ENCODE measurements at regions not wholly inside any gene's neighbourhood (a gene's known extent, or its start where the extent isn't known, plus 50 kb on each side); places are given as distances from the start of the nearest gene placed in this dataset.

DNA sequence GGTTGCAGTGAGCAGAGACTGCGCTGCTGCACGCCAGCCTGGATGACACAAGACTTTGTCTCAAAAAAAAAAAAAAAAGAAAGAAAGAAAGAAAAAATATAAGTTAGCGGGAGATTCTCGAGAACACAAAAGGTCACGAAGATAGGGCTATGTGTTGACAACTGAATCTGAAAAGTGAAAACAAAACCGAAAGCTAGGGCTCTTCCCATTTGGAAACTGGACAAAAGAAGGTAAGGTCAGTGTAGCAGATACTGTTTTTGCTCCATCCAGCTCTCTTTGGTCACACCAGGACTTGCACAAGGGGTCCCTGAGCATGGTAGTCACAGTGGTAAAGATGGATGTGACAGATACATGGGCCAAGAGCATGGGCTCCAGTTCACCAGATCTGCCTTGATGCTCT, 60.4 kb upstream of the MAP10 start:
- TF ChIP-seq SIN3A (IDR thresholded peaks at IDR 0.05; ENCODE audit: borderline replicate concordance, insufficient read depth, low read length), result no peak
- TF ChIP-seq FOXP2 (optimal IDR thresholded peaks at IDR 0.05; ENCODE audit: borderline replicate concordance, extremely low read depth, extremely low read length, insufficient read depth), result no peak
- no peak for TF ChIP-seq REST (IDR thresholded peaks at IDR 0.05; ENCODE audit: insufficient read depth in 1 of 2, low read depth in 2 of 2, low read length in 2 of 2)
- no peak for TF ChIP-seq TAF1 (IDR thresholded peaks at IDR 0.05; ENCODE audit: borderline replicate concordance, insufficient read depth, low read length)
- TF ChIP-seq POLR2AphosphoS5 (IDR thresholded peaks at IDR 0.05; ENCODE audit: low read depth, low read length), result no peak

DNA sequence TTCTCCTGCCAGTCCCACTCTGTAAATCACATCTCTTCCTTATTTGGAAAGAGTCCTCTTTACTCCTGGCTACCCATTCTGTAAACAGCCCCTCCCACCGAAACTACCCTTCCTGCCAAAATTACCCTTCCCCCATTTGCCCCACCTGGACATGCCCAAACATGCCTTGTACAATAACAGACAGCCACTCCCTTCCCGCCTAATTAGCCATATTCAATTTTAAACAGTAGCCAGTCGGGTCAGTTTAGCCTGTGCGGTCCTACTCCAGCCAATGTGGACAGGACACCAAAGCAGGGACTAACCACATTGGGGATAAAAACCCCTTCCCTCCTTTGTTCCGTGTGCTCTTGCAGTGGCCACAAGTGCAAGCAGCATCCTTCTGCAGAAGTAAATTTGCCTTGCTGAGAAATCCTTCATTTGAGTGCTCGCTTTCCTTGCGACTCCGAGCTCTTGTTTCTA, 56.3 kb upstream of the MAP10 start:
- TF ChIP-seq FOXP2 (optimal IDR thresholded peaks at IDR 0.05; ENCODE audit: borderline replicate concordance, extremely low read depth, extremely low read length, insufficient read depth), result no peak
- TF ChIP-seq TAF1 (IDR thresholded peaks at IDR 0.05; ENCODE audit: borderline replicate concordance, insufficient read depth, low read length), result no peak

- TF ChIP-seq TAF1 (IDR thresholded peaks at IDR 0.05; ENCODE audit: borderline replicate concordance, insufficient read depth, low read length) (no peak), SIN3A (IDR thresholded peaks at IDR 0.05; ENCODE audit: borderline replicate concordance, insufficient read depth, low read length) (no peak), POLR2AphosphoS5 (IDR thresholded peaks at IDR 0.05; ENCODE audit: low read depth, low read length) (no peak), REST (IDR thresholded peaks at IDR 0.05; ENCODE audit: insufficient read depth in 1 of 2, low read depth in 2 of 2, low read length in 2 of 2) (no peak), FOXP2 (optimal IDR thresholded peaks at IDR 0.05; ENCODE audit: borderline replicate concordance, extremely low read depth, extremely low read length, insufficient read depth) (no peak)
Observed at GRCh38 chr1:232751393-232752140, 53.6 kb upstream of the MAP10 start.

- TF ChIP-seq FOXP2 (optimal IDR thresholded peaks at IDR 0.05; ENCODE audit: borderline replicate concordance, extremely low read depth, extremely low read length, insufficient read depth) (no peak), REST (IDR thresholded peaks at IDR 0.05; ENCODE audit: insufficient read depth in 1 of 2, low read depth in 2 of 2, low read length in 2 of 2) (no peak), SIN3A (IDR thresholded peaks at IDR 0.05; ENCODE audit: borderline replicate concordance, insufficient read depth, low read length) (no peak), TAF1 (IDR thresholded peaks at IDR 0.05; ENCODE audit: borderline replicate concordance, insufficient read depth, low read length) (no peak), POLR2AphosphoS5 (IDR thresholded peaks at IDR 0.05; ENCODE audit: low read depth, low read length) (no peak)
Observed at GRCh38 chr1:232752365-232752764, 52.9 kb upstream of the MAP10 start.

DNA sequence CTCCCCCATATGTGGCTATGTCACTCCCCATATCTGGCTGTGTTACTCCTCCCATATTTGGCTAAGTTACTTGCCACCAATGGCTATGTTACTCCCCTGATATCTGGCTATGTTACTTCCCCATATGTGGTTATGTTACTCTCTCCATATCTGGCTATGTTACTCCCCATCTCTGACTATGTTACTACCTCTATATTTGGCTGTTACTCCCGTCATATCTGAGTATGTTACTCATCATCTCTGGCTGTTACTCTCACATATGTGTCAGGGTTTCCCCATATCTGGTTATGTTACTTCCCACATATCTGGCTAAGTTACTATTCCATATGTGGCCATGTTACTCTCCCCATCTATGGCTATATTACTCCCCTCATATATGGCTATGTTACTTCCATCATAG, 50.3 kb upstream of the MAP10 start:
- no peak for TF ChIP-seq TAF1 (IDR thresholded peaks at IDR 0.05; ENCODE audit: borderline replicate concordance, insufficient read depth, low read length)
- TF ChIP-seq REST (IDR thresholded peaks at IDR 0.05; ENCODE audit: insufficient read depth in 1 of 2, low read depth in 2 of 2, low read length in 2 of 2), result no peak
- no peak for TF ChIP-seq SIN3A (IDR thresholded peaks at IDR 0.05; ENCODE audit: borderline replicate concordance, insufficient read depth, low read length)
- no peak for TF ChIP-seq POLR2AphosphoS5 (IDR thresholded peaks at IDR 0.05; ENCODE audit: low read depth, low read length)
- TF ChIP-seq FOXP2 (optimal IDR thresholded peaks at IDR 0.05; ENCODE audit: borderline replicate concordance, extremely low read depth, extremely low read length, insufficient read depth), result no peak
